HFFc6 (cell line): ENCODE measurements at regions not wholly inside any gene's neighbourhood (a gene's known extent, or its start where the extent isn't known, plus 50 kb on each side); places are given as distances from the start of the nearest gene placed in this dataset.

Experiments
- DNase-seq: peaks from one replicate; pipeline ENCODE4 v3.0.0-alpha.2; 2018
- H3K27ac Mint-ChIP-seq: 2 replicates; pipeline ENCODE4 v1.8.0; 2020; ENCODE audit warnings: mild to moderate bottlenecking, mixed read lengths
- H3K27me3 Mint-ChIP-seq: 2 replicates; pipeline ENCODE4 v1.8.0; 2021; ENCODE audit warnings: mild to moderate bottlenecking, moderate library complexity, mixed read lengths; ENCODE audit not compliant: insufficient read depth
- H3K36me3 Mint-ChIP-seq: 2 replicates; pipeline ENCODE4 v1.8.0; 2021; ENCODE audit warnings: low read depth, mixed read lengths
- H3K4me1 Mint-ChIP-seq: 2 replicates; pipeline ENCODE4 v1.8.0; 2020; ENCODE audit warnings: low read depth, mixed read lengths
- H3K4me3 Mint-ChIP-seq: 2 replicates; pipeline ENCODE4 v1.8.0; 2020; ENCODE audit warnings: mild to moderate bottlenecking, moderate library complexity, mixed read lengths
- H3K9me3 Mint-ChIP-seq: 2 replicates; pipeline ENCODE4 v1.8.0; 2020; ENCODE audit warnings: mild to moderate bottlenecking, mixed read lengths
- CTCF ChIP-seq: fragments of 200-600 bp; sonication (generic); IDR thresholded peaks from 2 replicates; pipeline ENCODE4 v1.5.0; 2021; ENCODE audit warnings: antibody characterized with exemption, mild to moderate bottlenecking

- H3K4me3 Mint-ChIP-seq = peak overlapping the region; percentile 47; the same call in 1 of the 2 replicates
- no peaks in the 10 kb centered on the region for H3K36me3 Mint-ChIP-seq
- H3K9me3 Mint-ChIP-seq = no peaks in the 10 kb centered on the region
- peaks cover 35% of the 10 kb centered on the region for H3K4me1 Mint-ChIP-seq
- H3K27me3 Mint-ChIP-seq = no peaks in the 10 kb centered on the region
- no peak for TF ChIP-seq CTCF
- DNase-seq = peak; percentile 4
- peak overlapping the region; percentile 97 for H3K27ac Mint-ChIP-seq
Observed at GRCh38 chr2:204453730-204454167, 91.5 kb upstream of the PARD3B start.

- no peak for DNase-seq
- no peak overlapping the region; the same call in 1 of the 2 replicates for H3K27ac Mint-ChIP-seq
- no peaks in the 10 kb centered on the region for H3K9me3 Mint-ChIP-seq
- peaks cover 35% of the 10 kb centered on the region for H3K4me1 Mint-ChIP-seq
- H3K27me3 Mint-ChIP-seq = no peaks in the 10 kb centered on the region
- no peaks in the 10 kb centered on the region for H3K36me3 Mint-ChIP-seq
- no peak overlapping the region for H3K4me3 Mint-ChIP-seq
- no peak for TF ChIP-seq CTCF
Observed at GRCh38 chr2:204454672-204455380, 90.4 kb upstream of the PARD3B start.

GRCh38 chr2:204468746-204469429 lies 76.4 kb upstream of the PARD3B start:
- Mint-ChIP-seq H3K4me1 (peaks cover 42% of the 10 kb centered on the region), H3K27ac (peak overlapping the region; percentile 75), H3K36me3 (no peaks in the 10 kb centered on the region), H3K4me3 (peak overlapping the region; percentile 72), H3K27me3 (peaks cover 1% of the 10 kb centered on the region; the same call in 1 of the 2 replicates), H3K9me3 (no peaks in the 10 kb centered on the region)
- peak; percentile 91 for DNase-seq
- TF ChIP-seq CTCF = no peak

GRCh38 chr2:204470178-204470620 lies 75.1 kb upstream of the PARD3B start:
- no peaks in the 10 kb centered on the region for H3K36me3 Mint-ChIP-seq
- H3K4me1 Mint-ChIP-seq = peaks cover 42% of the 10 kb centered on the region
- no peak overlapping the region for H3K27ac Mint-ChIP-seq
- DNase-seq = no peak
- no peaks in the 10 kb centered on the region for H3K9me3 Mint-ChIP-seq
- H3K4me3 Mint-ChIP-seq = no peak overlapping the region
- H3K27me3 Mint-ChIP-seq = no peaks in the 10 kb centered on the region; the same call in 1 of the 2 replicates
- no peak for TF ChIP-seq CTCF

- H3K27ac Mint-ChIP-seq = no peak overlapping the region
- H3K36me3 Mint-ChIP-seq = no peaks in the 10 kb centered on the region
- peaks cover 42% of the 10 kb centered on the region for H3K4me1 Mint-ChIP-seq
- H3K4me3 Mint-ChIP-seq = no peak overlapping the region
- no peak for TF ChIP-seq CTCF
- H3K9me3 Mint-ChIP-seq = no peaks in the 10 kb centered on the region
- H3K27me3 Mint-ChIP-seq = no peaks in the 10 kb centered on the region; the same call in 1 of the 2 replicates
- DNase-seq = no peak
Observed at GRCh38 chr2:204470621-204471196, 74.6 kb upstream of the PARD3B start.
